ENCODE measurements at regions not wholly inside any gene's neighbourhood (a gene's known extent, or its start where the extent isn't known, plus 50 kb on each side); places are given as distances from the start of the nearest gene placed in this dataset.
"Not testable (repeated sequence)": the region's sequence is repeated elsewhere in the genome, so short reads cannot be mapped to it uniquely, and the experiment has no call there.

DNA sequence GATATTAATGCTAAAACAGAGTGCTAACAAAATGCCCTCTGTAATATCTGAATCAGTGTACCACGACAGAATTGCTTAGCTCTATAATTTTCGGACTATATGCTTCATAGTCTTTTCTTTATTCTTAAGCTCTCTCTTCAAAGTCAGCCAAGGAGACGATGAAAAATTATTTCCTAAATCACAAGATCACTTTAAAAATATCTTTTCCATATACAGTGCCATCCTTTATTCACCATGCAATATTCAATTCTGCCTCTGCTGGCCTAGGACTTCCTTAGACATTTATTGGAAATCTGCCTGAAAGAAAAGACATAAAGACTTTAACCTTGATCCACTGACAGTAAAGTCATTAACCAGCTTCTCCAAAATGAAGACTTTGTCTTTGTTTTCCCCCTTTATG, 238.9 kb upstream of the BTG1 start:
- Histone ChIP-seq H3K9me3 (no peaks in the 10 kb centered on the region), H3K4me3 (no peak overlapping the region), H3K27ac (no peak overlapping the region), H3K36me3 (no peaks in the 10 kb centered on the region), H3K27me3 (no peaks in the 10 kb centered on the region), H3K4me1 (peaks cover 0 to 7% (median 0%) of the 10 kb centered on the region in 4 donors)
- TF ChIP-seq CTCF (IDR thresholded peaks at IDR 0.05) (no peak), POLR2A (IDR thresholded peaks at IDR 0.05) (no peak)
- intact Hi-C loops (cut with DNase I): no loop called here
- DNase-seq (no peak), ATAC-seq (no peak)
- 97% methylated on average over 3 of the region's 3 CpGs for WGBS (ENCODE audit: insufficient coverage, low coverage, low lambda C conversion rate, missing lambda C conversion rate)

- H3K27me3 ChIP-seq: no peaks in the 10 kb centered on the region
- ATAC-seq: no peak
- TF ChIP-seq POLR2A (IDR thresholded peaks at IDR 0.05): no peak
- no peak for TF ChIP-seq CTCF (IDR thresholded peaks at IDR 0.05)
- no peaks in the 10 kb centered on the region for H3K36me3 ChIP-seq
- intact Hi-C loops (cut with DNase I): no loop called here
- DNase-seq: no peak
- H3K4me3 ChIP-seq: no peak overlapping the region
- no peaks in the 10 kb centered on the region for H3K9me3 ChIP-seq
- H3K4me1 ChIP-seq: no peaks in the 10 kb centered on the region
- no peak overlapping the region for H3K27ac ChIP-seq
- 93% methylated on average over 3 of the region's 3 CpGs for WGBS (ENCODE audit: insufficient coverage, low coverage, low lambda C conversion rate, missing lambda C conversion rate)
Measured at GRCh38 chr12:92382383-92382878, 236.8 kb upstream of the BTG1 start.

DNA sequence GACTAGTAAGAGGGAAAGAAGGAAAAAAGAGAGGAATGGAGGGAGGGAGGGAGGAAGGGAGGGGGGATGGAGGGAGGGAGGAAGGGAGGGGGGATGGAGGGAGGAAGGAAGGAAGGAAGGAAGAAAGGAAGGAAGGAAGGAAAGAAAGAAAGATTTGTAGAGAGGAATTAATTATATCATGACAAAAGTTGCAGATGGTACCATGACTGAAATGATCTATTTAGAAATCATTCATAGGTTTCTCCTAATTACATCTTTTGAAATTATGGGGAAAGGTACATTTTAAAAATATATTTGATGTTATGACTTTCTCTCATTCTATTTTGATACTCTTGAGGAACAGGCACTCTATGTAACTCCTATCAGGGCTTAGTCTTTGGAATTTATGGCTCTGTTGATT, 236.2 kb upstream of the BTG1 start:
- Histone ChIP-seq H3K9me3 (no peaks in the 10 kb centered on the region), H3K36me3 (no peaks in the 10 kb centered on the region), H3K27me3 (no peaks in the 10 kb centered on the region), H3K4me3 (no peak overlapping the region), H3K27ac (no peak overlapping the region), H3K4me1 (no peaks in the 10 kb centered on the region)
- no peak for ATAC-seq
- intact Hi-C loops (cut with DNase I): no loop called here
- no peak for TF ChIP-seq POLR2A (IDR thresholded peaks at IDR 0.05)
- TF ChIP-seq CTCF (IDR thresholded peaks at IDR 0.05): no peak
- no peak for DNase-seq

DNA sequence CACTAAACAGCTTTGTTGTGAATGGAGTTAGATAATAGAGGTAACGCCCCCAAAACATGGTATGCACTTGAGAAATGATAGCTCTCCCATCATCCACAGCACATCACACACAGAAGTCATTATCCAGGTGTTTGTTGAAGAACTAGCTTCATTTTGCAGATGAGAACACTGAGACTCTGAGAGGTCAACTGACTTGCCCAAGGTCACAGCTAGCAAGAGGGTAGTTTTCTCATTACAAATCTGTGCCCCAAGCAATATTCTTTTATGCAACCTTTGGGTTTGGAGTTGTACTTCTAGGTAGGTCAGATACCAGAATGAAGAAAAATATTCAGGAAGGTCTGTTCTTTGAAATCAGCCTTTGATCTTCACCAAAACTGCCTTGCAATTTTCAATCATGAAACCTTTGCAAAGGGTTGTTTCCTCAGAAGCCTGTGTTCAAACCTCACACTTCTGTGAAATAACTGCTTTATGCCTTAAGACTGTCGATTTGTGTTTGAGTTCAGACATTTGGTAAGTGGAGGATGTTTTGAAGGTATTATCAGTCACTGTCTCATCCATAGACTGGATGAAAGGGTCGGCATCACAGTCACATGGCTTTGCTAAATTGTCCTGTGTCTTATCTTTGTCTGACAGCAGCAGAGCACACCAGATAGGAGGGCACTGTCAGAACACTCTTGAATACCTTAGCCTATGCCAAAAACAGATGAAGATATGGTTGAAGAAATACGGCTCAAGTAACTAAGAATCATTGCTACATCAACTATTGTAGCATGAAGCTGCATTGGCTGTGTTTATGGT, 233.2 kb upstream of the BTG1 start:
- 46% methylated on average over 4 of the region's 4 CpGs for WGBS (ENCODE audit: insufficient coverage, low coverage, low lambda C conversion rate, missing lambda C conversion rate)
- H3K27ac ChIP-seq: no peak overlapping the region
- no peak for ATAC-seq
- DNase-seq: no peak
- TF ChIP-seq POLR2A (IDR thresholded peaks at IDR 0.05): no peak
- TF ChIP-seq CTCF (IDR thresholded peaks at IDR 0.05): no peak
- no peak overlapping the region for H3K4me3 ChIP-seq
- no peaks in the 10 kb centered on the region for H3K9me3 ChIP-seq
- H3K4me1 ChIP-seq: no peaks in the 10 kb centered on the region
- intact Hi-C loops (cut with DNase I): no loop called here
- no peaks in the 10 kb centered on the region for H3K27me3 ChIP-seq
- no peaks in the 10 kb centered on the region for H3K36me3 ChIP-seq

DNA sequence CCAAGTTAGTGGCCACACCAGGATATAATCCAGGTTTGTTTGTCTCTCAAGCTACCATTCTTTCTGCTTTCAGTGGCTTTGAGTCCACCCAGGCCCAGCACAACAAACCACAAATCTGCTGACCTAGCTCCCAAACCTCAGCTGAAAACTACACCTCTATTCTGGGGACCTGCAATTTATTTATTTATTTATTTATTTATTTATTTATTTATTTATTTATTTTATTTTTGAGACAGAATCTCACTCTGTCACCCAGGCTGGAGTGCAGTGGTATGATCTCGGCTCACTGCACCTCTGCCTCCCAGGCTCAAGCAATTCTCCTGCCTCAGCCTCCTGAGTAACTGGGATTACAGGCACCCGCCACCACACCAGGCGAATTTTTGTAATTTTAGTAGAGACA, 229.9 kb upstream of the BTG1 start:
- ATAC-seq; intact Hi-C loops (cut with DNase I): not testable (repeated sequence)
- 100% methylated on average over 3 of the region's 3 CpGs for WGBS (ENCODE audit: insufficient coverage, low coverage, low lambda C conversion rate, missing lambda C conversion rate)

More for the DNA sequence above, 229.9 kb upstream of the BTG1 start:
- H3K4me3 ChIP-seq, H3K9me3 ChIP-seq, H3K36me3 ChIP-seq, H3K27ac ChIP-seq, H3K4me1 ChIP-seq, H3K27me3 ChIP-seq, DNase-seq: not testable (repeated sequence)
